Hindlimb muscle (tissue), 1 donor: ENCODE measurements at regions not wholly inside any gene's neighbourhood (a gene's known extent, or its start where the extent isn't known, plus 50 kb on each side); places are given as distances from the start of the nearest gene placed in this dataset.
A peak's percentile ranks its signal among the peaks of the same experiment; 100 is the strongest.

Experiments used
- DNase-seq: peaks from one replicate; pipeline ENCODE4 v3.0.0-alpha.2; 2013

DNA sequence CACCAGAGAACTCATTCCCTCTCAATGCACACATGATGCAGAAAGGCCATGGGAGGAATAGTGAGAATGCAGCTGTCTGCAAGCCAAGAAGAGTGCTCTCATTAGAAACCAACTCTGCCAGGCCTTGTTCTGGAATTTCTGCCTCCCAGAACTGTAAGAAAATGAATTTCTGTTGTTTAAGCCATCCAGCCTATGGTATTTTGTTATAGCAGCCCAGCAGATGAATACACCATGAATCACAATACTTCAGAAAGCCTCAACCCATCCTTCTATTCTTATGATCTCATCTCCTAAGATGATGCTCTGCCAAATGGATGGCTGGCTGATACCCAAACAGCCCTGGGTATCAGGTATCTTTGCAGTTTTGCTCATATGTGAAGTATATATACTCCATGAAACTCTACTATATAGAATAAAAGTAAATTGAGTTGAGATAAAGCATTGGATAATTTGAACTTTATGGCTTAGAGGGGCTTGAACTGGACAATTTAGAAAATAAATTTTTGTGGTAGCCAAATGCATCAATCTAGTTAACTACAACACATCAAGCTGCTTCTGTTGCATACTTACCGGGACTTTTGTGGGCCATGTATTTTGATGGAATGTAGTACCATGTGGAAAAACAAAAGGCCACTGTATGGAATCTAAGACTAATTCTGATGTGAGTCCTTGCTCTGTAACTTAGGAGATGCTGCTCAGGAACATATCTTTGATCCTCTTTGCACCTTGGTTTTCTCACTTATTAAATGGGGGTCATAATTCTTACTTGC, 245.9 kb downstream of the HS3ST1 start:
- DNase-seq, result no peak

DNA sequence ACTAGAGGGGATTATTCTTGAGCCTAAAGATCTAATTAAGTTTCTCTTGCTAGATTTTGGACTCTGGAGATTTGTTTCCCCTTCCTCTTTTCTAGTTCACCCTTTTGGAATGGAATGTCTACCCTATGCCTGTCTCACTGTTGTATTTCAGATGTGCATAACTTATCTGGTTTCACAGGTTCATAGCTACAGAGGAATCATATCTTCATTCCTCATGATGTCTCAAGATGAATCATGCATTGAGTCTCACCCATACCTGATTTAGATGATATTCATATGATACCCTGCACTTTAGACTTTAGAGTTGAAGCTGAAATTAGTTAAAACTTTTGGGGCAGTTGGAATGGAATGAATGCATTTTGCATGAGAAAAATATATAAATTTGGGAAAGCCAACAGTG, 246.7 kb downstream of the HS3ST1 start:
- DNase-seq, result no peak

DNA sequence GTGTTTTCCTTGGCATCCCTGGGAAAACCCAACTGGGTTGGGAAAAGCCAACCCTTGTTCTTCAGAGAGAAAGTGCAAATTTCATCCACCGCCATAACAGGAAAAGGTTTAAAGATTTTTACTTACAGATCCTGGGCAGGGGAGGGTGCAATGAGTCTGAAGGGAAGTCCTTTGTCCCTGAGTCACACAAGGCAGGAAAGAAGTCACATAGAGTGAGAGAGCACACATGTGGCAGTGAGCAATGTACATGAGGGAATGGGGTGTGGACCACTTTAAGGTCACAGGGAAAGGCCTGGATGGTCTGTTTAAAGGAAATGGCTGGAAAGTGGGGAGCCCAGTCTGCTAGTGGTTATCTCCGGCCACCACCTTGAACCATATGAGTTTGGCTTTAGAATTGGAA, 248.9 kb downstream of the HS3ST1 start:
- no peak for DNase-seq

DNA sequence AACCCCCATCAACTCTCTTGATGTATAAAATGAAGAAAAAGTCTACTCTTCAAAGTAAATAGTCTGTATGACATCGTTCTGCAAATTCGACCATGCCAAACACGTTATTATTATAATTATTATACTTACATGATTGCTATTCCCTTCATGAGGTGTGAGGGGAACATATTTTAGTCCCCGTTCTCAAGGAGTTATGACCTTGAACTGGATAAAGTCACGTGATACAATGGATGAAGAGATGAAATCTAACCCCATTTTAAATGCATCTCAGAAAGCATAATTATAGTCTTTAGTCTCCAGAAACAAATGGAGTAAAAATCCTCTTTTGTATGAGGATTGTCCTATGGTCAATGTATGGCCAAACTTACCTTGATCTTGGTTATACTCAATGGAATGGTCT, 250.3 kb downstream of the HS3ST1 start:
- no peak for DNase-seq

DNA sequence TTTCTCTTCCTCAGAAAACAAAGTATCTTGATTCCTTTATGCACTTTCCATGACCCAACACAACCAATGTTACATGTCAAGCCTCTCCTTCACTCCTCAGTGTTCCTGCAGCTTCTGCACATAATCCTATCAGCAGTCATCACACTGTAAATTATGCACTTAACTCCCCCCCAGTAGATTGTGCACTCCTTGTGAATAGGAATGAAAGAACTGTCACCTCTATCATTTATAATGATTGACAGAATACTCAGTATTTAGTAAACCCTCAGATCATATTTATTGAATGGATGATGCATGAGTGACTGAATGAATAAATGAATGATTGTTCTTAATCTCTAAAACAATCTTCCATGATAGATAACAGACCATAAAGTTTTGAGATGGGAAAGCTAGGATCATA, 253.3 kb downstream of the HS3ST1 start:
- DNase-seq, result no peak

DNA sequence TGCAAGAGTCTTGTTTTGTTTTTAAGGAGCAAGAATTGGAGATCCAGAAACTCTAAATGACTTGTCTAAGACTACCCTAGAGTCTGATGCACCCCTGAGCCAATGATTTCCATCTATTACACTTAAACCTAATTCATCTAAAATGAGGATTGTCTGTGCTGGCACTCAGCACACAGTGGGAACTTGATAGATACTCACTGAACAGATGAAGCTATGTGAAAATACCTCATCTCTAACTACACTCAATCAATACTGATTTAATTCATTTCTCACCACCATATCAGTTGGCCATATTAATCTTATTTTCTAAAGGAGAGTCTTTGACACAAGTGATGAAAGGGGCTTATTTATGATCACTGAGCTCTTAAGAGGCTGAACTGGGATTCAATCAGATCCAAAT, 262.1 kb downstream of the HS3ST1 start:
- no peak for DNase-seq

DNA sequence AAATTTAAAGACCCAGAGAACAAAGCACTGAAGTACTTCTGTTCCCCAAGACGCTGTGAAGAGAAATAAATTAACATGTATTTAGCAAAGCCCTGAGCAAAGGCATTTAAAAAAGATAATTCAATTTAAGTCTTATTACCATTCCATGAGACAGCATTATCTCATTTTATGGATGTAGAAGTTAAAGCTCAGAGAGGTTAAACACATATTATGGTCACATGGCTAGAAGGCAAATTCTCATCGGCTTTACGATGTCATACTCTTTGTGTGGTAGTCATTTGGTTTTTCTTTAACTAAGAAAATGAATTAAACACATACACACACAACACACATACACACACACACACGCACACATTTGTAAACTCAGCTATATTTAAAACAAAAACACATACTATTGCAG, 262.7 kb downstream of the HS3ST1 start:
- DNase-seq, result no peak

DNA sequence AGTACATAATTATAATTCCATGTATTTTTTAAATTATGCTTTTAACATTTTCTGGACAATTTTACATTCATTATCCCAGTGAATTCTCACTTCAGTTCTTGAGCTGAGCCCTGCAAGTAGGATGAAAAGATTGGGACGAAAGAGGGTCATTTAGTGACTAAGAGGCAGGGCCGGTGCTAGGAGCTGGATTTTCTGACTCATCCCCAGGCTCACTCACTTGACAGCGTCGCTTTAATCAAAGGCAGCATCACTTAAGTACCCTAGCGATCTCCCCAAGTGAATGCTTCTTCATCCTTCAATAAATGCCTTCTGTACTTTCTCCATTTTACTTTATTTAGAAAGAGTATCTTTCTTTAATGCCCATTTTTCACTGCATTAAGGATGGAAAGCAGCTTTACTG, 263.6 kb downstream of the HS3ST1 start:
- no peak for DNase-seq

DNA sequence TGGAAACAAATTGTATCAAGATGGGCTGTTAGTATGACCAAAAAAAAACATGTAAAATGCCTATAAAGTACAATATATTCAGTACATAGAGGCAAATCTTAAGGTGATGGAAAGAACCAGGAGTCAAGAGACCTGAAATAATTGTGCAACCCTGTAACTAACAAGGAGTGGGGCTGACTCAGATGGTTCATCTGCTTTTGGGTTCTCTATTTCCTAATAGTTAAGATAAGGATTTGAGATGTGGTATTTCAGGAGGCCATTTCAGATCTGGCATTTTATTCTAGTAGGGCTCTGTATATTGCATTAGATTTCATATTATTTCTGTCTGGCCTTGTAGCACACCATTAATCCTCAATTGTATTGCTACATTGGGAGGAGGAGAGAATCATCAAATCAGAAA, 268.4 kb downstream of the HS3ST1 start:
- no peak for DNase-seq

DNA sequence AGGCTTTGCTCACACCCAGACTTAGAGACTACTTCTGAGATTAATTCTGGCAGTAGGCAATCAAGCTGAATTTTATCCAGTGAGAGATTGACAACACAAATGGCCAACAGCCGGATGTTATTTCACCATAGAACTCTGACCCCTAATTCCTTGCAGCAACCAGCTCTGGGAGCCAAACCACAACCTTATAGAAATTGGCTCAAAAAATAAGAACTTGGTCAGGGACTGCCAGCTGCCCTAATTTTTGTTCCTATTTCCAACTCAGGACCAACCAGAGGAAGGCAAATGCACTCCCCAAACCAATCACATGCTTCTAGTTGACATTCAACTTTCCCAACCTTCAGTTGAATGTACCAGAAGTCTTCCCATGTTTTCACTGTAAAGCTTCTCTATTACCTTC, 269.7 kb downstream of the HS3ST1 start:
- DNase-seq, result no peak

DNA sequence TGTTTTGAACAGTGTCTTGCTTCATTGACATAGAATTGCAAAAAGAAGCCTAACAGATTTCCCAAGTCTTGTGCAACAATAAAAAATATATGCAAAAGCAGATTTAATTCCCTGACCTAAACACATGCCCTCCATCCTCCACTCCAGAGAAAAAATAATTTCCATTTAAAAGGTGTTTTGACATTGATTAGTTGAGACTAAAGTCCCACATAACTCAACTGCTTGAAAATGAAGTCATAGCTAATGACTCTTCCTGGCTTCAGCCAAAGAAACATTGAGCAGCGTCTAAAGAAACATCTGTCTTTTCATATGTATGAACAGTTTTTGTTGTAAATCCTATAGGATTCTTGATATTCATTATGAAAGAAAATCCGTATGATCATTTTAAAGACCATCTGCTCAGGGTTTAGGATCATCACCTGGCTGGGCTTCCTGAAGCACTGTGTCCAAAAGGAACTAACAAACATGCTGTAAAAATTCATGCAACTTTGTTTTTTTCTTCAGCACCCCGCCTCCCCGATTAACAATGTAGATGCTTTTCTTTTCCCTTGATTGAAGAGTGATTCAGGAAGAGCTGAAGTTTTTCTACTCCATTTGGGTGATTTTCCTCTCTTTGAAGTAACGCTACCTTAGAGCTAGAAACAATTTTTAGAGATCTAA, 273.4 kb downstream of the HS3ST1 start:
- DNase-seq, result peak; percentile 15

DNA sequence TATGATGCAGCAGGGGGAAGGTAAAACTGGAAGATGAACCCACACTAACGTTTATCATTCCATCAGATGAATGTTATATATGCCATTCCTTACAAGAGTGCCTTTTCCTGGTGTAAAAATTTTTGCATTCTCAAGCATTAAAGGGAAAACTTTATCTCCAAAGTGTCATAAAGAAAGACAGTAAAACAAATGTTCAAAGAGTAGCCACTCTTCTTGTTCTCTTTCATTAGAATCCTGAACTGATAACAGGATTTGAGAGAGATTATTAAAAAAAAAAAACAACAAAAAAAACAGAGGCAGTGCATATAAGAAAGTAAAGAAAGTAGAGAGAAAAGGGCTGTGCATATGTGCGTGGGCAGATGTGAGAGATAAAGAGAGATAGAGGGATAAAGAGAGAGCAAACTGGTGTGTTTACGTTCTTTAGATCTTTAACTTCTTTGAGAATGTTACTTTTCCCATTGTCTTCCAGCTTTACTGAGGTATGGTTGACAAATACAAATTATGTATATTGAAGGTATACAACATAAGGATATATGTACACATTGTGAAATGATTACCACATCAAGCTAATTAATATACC, 275.4 kb downstream of the HS3ST1 start:
- DNase-seq, result no peak

DNA sequence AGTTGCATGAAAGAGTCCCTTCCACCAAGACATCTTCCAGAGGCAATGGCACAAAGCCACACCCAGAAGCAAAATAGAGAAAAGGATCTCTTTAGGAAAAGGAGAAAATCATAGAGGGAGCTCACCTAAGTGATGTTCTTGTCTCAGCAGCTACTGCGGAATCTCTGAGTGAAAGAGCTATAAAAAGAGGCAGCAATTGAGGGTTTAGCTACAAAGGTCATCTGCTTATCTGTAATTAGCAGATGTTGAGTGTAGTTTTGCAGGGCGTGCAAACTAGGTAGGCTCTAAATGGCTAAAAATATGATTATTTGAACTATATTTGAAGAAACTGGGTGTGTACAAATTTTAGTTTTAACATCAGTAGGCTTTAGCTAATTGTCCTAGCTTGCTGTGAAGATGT, 276.0 kb downstream of the HS3ST1 start:
- no peak for DNase-seq

DNA sequence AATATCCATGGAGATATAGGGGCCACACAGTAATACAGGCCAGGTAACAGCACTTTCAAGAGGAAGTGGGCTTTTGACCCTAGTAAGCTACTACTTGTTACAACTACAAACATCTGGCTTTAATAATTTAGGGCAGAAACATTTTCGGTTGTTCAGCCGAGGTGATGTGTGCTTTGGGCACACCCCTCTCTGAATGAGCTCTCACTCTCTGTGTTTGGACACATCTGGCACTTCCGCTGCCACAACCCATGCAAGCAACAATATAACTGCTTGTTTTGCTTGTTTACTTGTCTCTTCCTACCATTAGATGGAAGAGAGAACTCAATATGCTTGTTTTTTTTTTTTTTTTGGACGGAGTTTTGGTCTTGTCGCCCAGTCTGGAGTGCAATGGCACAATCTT, 277.2 kb downstream of the HS3ST1 start:
- DNase-seq, result no peak

DNA sequence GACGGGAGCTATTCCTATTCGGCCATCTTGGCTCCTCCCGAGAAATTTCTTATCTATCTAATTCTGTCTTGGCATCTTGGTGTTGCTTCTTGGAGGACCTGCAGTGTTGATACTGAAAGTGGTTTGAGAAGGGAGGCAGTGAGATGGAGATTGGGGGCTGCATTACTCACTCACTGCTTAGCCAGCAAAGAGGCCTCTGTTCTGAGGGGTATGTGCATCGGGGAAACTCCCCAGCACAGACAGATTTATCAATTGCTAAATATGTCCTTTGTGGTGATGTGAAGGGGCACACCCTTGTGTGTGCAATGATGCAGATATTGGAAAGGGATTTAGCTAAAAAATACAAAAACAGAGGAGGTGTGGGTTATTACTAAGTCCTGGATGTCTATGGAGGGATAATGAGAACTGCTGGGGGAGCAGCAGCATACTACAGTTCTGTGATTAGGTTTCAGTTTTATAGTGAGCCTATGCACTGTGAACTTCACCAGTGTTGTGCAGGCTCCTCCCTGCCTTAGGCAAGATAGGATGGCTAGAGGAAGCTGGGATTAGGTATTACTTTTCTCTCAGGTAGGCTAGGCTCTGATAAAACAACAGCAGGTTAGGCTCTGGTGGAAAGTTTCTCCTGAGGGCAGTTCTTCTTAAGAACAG, 279.0 kb downstream of the HS3ST1 start:
- no peak for DNase-seq

DNA sequence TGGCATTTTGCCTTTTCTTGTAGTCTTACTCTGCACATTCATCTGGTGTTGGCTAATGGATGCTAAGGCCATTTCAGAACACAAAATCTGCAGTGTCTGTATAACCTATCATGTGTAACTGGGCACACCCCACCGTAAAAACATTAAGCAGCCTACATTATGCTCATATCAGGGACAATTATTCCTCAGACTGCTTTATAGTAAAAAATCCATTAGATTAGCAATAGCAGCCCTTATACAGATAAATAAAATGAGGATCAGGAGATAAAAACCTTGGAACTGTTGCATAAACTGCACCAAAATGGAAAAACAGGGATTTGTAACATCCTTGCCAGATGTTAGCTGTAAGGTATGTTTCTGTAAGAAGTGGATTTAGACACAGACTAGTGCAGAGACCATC, 288.8 kb downstream of the HS3ST1 start:
- no peak for DNase-seq

DNA sequence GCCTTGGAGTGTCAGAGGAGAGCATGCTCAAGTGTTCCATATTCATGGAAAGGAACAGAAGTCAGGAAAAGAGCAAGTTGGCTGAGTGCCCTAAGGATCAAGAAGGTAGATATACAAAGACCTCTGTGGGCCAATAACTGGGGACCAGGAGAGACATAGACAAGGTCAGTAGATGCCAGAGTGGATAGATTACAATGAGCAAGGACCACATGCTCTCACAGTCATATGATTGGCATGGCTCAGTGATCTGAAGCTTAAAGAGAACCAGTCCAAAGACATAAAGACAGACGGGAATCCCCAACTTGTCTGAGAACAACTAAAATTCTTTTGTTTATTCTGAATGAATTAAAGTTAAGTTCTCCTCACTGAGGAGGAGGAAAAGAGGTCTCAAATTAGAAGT, 289.7 kb downstream of the HS3ST1 start:
- DNase-seq, result no peak

DNA sequence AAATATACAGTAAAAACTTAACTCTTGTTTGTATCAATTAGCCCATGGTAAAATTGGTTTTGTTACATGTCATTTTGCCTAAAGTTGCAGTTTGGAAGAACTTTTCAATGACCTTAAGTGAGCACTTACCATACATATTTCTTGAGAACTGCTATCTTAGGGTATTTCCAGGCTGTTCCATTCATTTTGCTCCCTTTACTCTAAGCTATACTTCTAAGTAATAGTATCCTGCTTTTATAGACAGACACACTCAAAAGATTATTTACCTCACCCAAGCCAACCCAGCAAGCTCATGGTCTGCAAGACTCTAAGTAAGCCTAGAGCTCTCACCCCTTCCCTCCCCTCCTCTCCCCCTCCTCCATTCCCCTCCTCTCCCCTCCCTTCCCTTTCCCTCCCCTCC, 294.0 kb downstream of the HS3ST1 start:
- no peak for DNase-seq

DNA sequence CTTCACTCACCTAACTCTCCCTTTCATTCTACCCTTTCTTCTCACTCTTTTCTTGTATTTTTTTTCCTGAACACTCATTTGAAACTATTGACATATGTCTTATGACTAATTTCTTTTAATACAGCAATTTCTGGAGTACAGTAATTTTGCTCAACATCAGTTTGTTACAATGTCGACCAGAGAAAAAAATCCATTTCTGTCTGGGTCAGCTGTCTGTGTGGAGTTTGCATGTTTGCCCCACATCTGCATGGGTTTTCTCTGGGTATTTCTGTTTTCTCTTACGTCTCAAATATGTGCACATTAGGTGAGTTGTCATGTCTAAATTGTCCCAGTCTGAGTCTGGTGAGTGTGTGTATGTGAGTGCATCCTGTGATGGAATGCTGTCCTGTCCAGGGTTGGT, 294.8 kb downstream of the HS3ST1 start:
- no peak for DNase-seq

DNA sequence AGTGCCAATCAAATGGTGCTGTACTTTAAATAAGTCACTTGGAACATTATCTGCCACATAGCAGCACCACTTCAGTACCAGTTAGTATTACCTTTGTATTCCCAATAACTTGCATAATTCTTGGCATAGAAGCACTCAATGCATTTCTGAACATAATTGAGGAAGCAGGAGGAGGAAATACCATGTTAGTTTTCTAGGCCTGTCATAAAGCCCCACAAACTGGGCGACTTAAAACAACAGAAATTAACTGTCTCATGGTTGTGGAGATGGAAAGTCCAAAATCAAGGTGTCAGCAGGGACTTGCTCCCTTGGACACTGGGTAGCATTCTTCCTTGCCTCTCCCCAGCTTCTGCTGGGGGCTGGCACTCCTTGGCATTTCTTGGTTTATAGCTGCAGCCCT, 296.2 kb downstream of the HS3ST1 start:
- no peak for DNase-seq

DNA sequence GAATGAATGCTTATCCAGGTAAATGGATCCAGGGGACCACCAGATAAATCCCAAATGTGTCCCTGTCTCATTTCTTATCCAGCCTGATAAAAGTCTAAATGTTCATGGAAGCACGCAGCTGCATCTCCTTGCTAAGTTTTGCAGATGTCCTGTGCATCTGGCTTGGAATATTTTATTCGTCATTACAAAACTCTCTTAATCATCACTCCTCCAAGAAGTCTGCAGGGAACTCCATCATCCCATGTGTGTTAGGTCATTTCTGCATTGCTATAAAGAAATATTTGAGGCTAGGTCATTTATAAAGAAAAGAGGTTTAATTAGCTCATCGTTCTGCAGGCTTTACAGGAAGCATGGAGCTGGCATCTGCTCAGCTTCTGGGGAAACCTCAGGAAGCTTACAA, 297.2 kb downstream of the HS3ST1 start:
- DNase-seq, result no peak

DNA sequence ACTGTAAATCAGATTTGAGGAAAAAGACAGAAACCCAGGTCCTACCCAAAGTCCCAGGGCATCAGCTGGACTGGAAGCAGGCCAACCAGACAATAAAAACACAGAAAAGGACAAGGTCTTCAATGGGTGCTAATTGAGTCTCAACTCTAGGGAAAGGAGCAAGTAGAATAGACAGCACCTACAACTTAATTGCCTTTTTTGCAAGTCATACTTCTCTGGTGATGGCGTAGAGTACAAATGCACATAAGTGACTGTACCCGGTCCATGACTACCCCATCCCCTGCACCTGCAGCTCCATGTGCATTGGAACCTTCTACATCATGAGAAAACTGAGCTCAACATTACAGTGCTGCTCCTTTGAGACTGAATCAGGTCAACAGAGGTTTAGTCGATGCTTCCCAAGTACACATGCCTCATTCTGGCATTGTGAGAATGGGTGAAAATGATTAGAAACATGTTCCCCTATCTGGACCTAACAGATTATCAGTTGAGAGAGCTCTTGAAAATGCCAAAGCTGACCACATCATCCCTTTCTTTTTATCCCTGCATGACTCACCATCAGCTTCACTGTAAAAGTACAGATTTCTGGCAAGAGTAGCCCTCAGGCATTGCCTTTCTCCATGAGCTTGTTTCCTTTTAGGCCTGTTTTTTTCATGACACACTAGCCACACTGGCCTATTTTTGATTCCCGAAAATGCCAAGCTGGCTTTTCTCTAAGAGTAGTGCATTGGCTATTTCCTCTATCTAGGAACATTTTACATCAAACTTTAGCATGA, 298.3 kb downstream of the HS3ST1 start:
- no peak for DNase-seq

DNA sequence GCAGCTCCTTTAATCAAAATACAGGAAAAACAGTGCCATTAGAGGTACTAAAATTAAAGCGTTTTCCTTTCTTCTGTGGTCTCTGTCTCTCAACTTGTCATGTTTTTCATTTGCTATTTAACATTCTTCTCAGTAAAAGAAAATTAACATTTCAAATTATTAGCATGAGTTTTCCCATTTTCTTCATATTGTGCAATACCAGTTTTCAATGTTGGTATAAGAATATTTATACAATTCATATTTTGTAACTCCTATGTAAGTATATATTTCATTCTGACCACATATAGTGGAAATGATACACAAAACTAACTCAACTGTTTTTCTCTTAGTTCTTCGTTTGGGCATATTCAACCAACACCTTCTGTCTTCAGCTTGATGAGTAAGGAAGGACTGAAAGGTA, 308.3 kb downstream of the HS3ST1 start:
- no peak for DNase-seq
